PC-3 (cell line): ENCODE measurements at regions not wholly inside any gene's neighbourhood (a gene's known extent, or its start where the extent isn't known, plus 50 kb on each side); places are given as distances from the start of the nearest gene placed in this dataset.

ENCODE experiments used
- EZH2phosphoT487 ChIP-seq: fragments of 300-600 bp; sonication (generic); IDR thresholded peaks from 2 replicates; pipeline ENCODE4 v1.6.1; 2018; ENCODE audit warnings: mild to moderate bottlenecking, antibody characterized with exemption, low read length, borderline replicate concordance
- TF ChIP-seq, protein P1 (sequence below): fragments of 300-600 bp; sonication (generic); conservative IDR thresholded peaks from 2 replicates; pipeline ENCODE4 v1.5.1; 2017; ENCODE audit warnings: antibody characterized with exemption, low read depth, mild to moderate bottlenecking, low read length

DNA sequence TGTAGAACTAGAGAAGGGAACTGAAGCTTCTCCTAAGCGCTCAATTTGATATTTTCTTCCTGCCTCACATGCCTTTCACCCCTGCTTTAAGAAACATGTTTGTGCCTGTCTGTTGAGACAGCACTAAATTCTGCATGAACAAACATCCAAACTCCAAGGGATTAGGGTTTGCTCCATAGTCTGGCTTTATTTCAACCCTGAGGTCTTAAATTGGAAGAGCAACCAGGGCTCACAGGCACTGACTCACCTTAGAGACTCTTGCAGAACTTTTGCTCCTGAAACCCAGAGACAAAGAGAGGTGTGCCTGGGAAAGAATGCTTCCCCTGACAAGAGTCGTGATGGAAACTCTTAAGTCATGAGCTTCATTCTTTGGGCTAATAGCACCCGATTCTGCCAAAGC, 393.9 kb upstream of the MCTP2 start:
- TF ChIP-seq, protein P1, sequence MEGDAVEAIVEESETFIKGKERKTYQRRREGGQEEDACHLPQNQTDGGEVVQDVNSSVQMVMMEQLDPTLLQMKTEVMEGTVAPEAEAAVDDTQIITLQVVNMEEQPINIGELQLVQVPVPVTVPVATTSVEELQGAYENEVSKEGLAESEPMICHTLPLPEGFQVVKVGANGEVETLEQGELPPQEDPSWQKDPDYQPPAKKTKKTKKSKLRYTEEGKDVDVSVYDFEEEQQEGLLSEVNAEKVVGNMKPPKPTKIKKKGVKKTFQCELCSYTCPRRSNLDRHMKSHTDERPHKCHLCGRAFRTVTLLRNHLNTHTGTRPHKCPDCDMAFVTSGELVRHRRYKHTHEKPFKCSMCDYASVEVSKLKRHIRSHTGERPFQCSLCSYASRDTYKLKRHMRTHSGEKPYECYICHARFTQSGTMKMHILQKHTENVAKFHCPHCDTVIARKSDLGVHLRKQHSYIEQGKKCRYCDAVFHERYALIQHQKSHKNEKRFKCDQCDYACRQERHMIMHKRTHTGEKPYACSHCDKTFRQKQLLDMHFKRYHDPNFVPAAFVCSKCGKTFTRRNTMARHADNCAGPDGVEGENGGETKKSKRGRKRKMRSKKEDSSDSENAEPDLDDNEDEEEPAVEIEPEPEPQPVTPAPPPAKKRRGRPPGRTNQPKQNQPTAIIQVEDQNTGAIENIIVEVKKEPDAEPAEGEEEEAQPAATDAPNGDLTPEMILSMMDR: no peak
- no peak for TF ChIP-seq EZH2phosphoT487
